GM18519 (cell line): ENCODE measurements at regions not wholly inside any gene's neighbourhood (a gene's known extent, or its start where the extent isn't known, plus 50 kb on each side); places are given as distances from the start of the nearest gene placed in this dataset.
"Not testable (repeated sequence)": the region's sequence is repeated elsewhere in the genome, so short reads cannot be mapped to it uniquely, and the experiment has no call there.

Experiments
- ATAC-seq: cut with Tn5 transposase; IDR thresholded peaks from one replicate; pipeline ENCODE4 v1.9.1; 2021; ENCODE audit warnings: mild to moderate bottlenecking, moderate library complexity; ENCODE audit not compliant: unreplicated experiment, low FRiP score

- ATAC-seq = no peak
These were observed 107.2 kb downstream of the C5orf15 start for GRCh38 chr5:133861161-133861737.

- ATAC-seq = no peak
These were observed 109.4 kb downstream of the C5orf15 start for GRCh38 chr5:133859073-133859472.

- not testable (repeated sequence) for ATAC-seq
These were observed 110.7 kb downstream of the C5orf15 start for GRCh38 chr5:133857595-133858313.

GRCh38 chr5:133854554-133854953 lies 113.9 kb downstream of the C5orf15 start:
- ATAC-seq = no peak

GRCh38 chr5:133853646-133854365 lies 114.6 kb downstream of the C5orf15 start:
- ATAC-seq = no peak

GRCh38 chr5:133851521-133851920 lies 116.9 kb downstream of the C5orf15 start:
- ATAC-seq = no peak

- no peak for ATAC-seq
These were observed 117.6 kb downstream of the C5orf15 start for GRCh38 chr5:133850811-133851210.

- ATAC-seq = no peak
These were observed 119.3 kb downstream of the C5orf15 start for GRCh38 chr5:133849116-133849515.

- ATAC-seq = no peak
These were observed 120.0 kb downstream of the C5orf15 start for GRCh38 chr5:133848341-133848811.

- ATAC-seq = no peak
These were observed 120.5 kb downstream of the C5orf15 start for GRCh38 chr5:133847886-133848285.

- ATAC-seq = no peak
These were observed 121.1 kb downstream of the C5orf15 start for GRCh38 chr5:133847301-133847700.

- ATAC-seq = no peak
These were observed 121.8 kb downstream of the C5orf15 start for GRCh38 chr5:133846478-133847226.

GRCh38 chr5:133845271-133845670 lies 123.2 kb downstream of the C5orf15 start:
- no peak for ATAC-seq

GRCh38 chr5:133844836-133845235 lies 123.6 kb downstream of the C5orf15 start:
- no peak for ATAC-seq

- no peak for ATAC-seq
These were observed 124.5 kb downstream of the C5orf15 start for GRCh38 chr5:133843911-133844310.

- no peak for ATAC-seq
These were observed 125.4 kb downstream of the C5orf15 start for GRCh38 chr5:133842846-133843611.

GRCh38 chr5:133841831-133842750 lies 126.3 kb downstream of the C5orf15 start:
- ATAC-seq = no peak

- no peak for ATAC-seq
These were observed 128.3 kb downstream of the C5orf15 start for GRCh38 chr5:133840168-133840567.

- no peak for ATAC-seq
These were observed 128.7 kb downstream of the C5orf15 start for GRCh38 chr5:133839721-133840120.
